SKM-1 (cell line): ENCODE measurements at regions not wholly inside any gene's neighbourhood (a gene's known extent, or its start where the extent isn't known, plus 50 kb on each side); places are given as distances from the start of the nearest gene placed in this dataset.

Experiments
- DNase-seq: peaks from one replicate; lab custom pipeline; 2025; ENCODE audit not compliant: unreplicated experiment; lab: John Stamatoyannopoulos, UW

GRCh38 chr3:177824190-177824786, 627.0 kb upstream of the TBL1XR1 start:
- DNase-seq: no peak

- no peak for DNase-seq
These were observed 627.6 kb upstream of the TBL1XR1 start for GRCh38 chr3:177824841-177825240.

GRCh38 chr3:177826253-177826652, 629.0 kb upstream of the TBL1XR1 start:
- no peak for DNase-seq

DNA sequence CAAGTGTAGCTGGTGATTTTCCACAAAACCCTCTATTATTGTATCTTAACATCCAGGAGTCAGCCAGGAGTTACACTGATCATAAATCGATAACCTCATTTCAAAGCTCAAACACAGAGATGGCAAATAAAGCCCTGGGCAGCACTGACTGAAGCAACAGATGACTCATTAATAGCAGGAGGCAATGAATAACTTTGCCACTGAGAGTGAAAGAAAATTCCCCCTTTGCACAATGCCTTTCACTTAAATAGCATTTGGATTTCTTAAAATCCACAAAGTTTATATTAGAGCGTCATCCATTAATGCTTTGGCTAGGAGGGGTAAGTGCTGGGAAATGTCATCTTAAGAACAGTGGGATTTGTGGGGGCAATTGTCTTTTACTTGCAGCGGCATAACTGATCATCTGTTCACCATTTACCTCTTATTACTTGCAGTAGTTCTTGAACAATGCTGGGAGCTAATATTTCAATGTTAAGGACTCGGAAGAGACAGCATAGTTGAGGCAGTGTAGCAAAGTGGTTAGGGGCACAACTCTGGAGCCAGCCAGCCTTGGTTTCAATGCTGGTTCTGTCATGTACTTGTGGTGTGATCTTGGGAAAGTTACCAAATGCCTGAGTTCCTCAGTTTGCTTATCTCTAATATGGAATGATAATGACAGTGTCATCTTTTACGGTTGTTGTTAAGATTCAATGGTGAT, 630.4 kb upstream of the TBL1XR1 start:
- DNase-seq: no peak

DNA sequence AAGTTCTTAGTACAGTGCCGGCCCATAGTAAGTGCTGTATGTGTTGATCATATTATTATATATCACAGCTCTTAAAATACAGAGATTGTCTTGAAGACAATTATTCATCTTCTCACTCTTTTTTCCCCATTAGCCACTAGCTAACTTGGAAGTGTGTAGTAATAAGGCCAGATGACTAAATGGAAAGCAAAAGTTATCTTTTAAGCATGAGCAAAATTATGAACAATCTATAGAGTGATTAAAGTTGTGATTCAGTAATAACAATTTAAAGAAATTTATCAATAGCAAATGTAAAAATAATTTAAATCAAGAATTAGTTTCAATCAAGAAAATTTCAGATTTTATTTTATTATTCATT, 630.9 kb upstream of the TBL1XR1 start:
- DNase-seq: no peak

DNA sequence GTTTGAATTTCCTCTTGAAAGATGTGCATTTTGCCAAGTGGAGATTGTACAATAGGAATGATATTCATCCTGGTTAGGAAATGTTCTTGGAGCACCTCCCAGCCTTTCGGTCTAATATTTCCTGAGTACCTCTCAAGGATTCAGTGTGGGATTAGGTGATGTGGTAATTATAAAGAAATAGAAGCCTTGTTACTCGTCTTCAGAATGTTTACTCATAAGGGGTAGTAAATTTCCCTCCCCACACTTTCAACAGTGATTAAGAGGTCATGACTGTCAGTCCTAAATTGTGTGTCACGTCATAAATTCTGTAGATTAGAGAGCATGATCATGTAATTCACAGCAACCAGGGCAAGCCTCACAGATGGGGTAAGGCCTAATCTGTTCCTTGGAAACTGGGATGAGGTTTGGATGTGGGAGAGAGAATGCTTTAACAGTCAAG, 633.1 kb upstream of the TBL1XR1 start:
- no peak for DNase-seq

- DNase-seq: no peak
These were observed 634.1 kb upstream of the TBL1XR1 start for GRCh38 chr3:177831361-177831760.

DNA sequence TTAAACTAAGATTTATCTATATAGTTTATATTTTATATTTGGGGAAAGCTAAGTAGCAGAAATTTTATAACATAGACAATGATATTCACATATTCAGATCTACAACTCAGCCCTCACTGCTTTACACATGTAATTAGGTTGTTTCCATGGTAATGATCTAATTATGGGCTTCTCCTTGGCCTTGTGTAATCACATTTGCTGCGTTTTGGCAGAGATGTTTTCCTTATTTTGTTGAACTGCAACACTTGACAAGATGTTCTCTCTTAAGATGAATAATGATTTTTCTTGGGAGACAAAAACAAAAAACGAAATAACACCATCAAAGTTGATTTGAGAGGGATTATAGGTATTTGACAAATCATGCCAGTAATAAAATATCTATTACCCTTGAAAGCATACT, 635.6 kb upstream of the TBL1XR1 start:
- DNase-seq: no peak

GRCh38 chr3:177833332-177833731, 636.0 kb upstream of the TBL1XR1 start:
- no peak for DNase-seq

GRCh38 chr3:177835008-177835407, 637.7 kb upstream of the TBL1XR1 start:
- DNase-seq: no peak

GRCh38 chr3:177835917-177836316, 638.6 kb upstream of the TBL1XR1 start:
- DNase-seq: no peak

DNA sequence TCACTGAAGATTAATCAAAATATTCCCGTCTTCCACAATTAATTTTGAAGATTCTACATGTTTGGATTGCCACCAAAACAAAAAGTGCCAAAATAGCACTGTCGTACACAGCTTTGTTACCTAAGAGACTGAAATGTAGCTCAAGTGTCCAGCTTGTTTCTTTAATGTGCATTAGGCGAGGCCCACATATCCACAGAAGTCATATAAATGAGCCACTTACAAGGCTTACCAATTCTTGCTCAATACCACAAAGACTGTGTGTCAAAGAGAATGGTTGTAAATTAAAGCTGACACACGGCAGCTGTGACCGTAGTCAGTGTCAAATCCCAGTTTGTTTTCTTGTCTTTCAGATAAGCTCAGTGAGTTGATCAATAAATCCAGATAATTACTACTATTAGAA, 639.4 kb upstream of the TBL1XR1 start:
- no peak for DNase-seq

- no peak for DNase-seq
These were observed 640.8 kb upstream of the TBL1XR1 start for GRCh38 chr3:177837951-177838655.

GRCh38 chr3:177838766-177839350, 641.6 kb upstream of the TBL1XR1 start:
- no peak for DNase-seq

DNA sequence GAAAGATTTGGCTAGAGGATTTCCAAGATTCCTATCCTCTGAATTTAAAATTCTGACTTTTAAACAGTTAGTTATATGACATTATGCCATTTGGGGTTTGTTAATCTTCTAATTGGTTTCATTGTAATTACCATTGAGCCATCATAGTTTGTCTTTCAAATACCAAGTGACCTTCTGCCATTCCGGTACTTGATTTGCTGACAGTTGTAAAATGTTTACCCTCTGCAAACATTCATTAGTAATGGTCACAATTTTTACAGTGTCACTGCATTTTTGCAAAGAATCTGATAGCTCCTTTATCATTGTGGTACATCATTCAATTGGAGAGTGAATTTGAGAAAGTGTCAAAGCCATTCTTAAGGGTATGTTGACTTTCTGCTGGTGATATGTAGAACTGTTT, 645.0 kb upstream of the TBL1XR1 start:
- DNase-seq: no peak

DNA sequence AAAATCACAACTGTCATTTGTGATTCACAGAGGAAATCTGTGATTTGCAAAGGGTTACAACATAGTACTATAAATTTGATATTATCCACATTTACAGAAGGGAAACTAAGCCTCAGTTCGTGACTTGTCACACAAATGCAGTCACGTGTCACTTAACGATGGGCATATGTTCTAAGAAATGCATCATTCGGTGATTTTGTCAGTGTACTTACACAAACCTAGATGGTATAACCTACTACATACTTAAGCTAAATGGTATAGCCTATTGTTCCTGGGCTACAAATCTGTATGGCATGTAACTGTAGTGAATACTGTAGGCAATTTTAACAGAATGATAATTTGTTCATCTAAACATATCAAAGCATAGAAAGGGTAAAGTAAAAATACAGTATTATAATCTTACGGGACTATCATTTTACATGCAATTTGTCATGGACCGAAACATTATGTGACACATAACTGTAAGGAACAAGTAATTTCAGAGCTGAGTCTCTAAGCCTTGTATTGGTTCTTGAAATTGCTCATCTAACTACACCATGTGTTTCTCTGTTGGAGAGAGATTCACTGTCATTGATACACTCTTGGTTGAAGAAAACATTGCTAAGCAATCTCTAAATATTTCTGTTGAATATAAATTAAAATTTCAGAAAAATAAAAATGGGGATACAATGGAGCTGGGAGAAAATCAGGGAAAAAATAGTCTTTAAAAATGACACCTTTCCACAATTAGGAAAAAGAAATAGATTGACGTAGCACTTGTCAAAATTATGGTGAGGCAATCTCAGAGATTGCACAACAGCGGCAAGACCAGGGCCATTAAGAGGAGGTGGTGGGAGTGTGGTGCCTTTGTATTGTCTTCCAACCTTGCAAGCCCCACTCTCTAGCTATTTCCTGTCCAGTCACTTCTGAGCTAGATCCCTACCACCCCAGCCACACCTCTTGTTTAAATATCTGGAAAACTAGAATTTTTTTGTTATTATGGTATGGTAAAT, 645.8 kb upstream of the TBL1XR1 start:
- no peak for DNase-seq

GRCh38 chr3:177852001-177852807, 654.9 kb upstream of the TBL1XR1 start:
- DNase-seq: no peak

- DNase-seq: no peak
These were observed 657.7 kb upstream of the TBL1XR1 start for GRCh38 chr3:177855021-177855420.

DNA sequence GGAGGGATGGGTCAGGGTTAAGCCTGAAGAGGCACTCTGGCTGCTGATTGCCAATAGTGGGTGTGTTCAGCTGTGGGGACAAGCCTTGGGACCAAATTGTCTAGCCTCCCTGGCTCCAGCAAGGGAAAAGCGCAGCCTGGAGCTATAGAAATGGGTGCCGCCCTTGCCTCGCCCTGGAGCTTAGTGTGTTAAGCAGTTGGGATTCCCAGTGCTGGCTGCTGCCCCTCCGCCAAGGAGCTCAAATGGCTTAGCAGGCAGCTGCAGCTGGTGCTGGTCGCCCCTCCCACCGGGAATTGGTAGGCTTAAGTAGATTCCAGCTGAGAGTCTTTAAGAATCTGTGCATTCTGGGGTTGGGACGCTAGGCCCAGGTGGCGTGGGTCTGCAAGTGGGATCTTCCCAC, 662.9 kb upstream of the TBL1XR1 start:
- DNase-seq: no peak

DNA sequence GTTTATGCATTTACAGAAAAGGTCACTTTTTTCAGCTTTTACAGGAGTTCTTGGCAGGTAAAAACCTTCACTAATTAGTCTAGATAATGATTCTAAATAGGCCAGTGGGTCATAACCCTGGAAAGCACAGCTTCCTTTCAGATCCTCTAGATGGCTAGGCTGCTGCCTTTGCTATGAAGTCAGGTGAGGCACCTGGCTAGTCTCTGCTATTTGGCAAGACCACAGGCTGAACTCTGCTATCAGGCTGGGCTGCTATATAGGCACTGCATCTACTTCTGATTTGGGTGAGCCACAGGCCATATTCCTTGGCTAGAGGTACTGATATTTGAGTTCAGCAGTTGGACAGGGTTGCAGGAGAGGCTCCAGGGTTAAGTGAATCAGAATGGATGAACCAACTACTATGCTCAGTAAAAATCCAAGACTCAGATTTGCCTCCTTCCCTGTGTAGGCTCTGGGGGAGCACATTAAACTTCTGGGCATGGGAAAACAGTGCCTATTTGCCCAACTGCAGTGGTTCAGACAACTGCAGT, 665.7 kb upstream of the TBL1XR1 start:
- DNase-seq: no peak
